Astrocyte (in vitro differentiated cells and primary cell): ENCODE measurements at regions not wholly inside any gene's neighbourhood (a gene's known extent, or its start where the extent isn't known, plus 50 kb on each side); places are given as distances from the start of the nearest gene placed in this dataset.

Experiments used
- DNase-seq: peaks from one replicate; pipeline ENCODE4 v3.0.0-alpha.2; 2010; ENCODE audit warnings: low read depth
- FAIRE-seq: peaks from 2 replicates; lab custom pipeline; 2011; peaks lifted over from hg19 to GRCh38; lab: Jason Lieb, UNC
- H2AFZ ChIP-seq: 2 replicates; pipeline ENCODE4 v1.6.0; 2012; ENCODE audit warnings: low read depth, low read length, inconsistent platforms
- H3K27ac ChIP-seq: 2 replicates; pipeline ENCODE4 v1.5.1; 2011; ENCODE audit warnings: low read depth, low read length, inconsistent platforms
- H3K27me3 ChIP-seq: 2 replicates; pipeline ENCODE4 v1.6.0; 2011; ENCODE audit warnings: low read length, inconsistent platforms; ENCODE audit not compliant: insufficient read depth
- H3K36me3 ChIP-seq: 2 replicates; pipeline ENCODE4 v1.5.1; 2011; ENCODE audit warnings: low read length, inconsistent platforms; ENCODE audit not compliant: insufficient read depth
- H3K4me1 ChIP-seq: 2 replicates; pipeline ENCODE4 v1.5.1; 2011; ENCODE audit warnings: low read length, inconsistent platforms; ENCODE audit not compliant: insufficient read depth
- H3K4me2 ChIP-seq: 2 replicates; pipeline ENCODE4 v1.6.0; 2012; ENCODE audit warnings: low read length, inconsistent platforms
- H3K4me3 ChIP-seq: 2 replicates; pipeline ENCODE4 v1.5.1; 2011; ENCODE audit warnings: low read depth, mild to moderate bottlenecking, low read length, inconsistent platforms; ENCODE audit not compliant: insufficient read depth
- H3K79me2 ChIP-seq: 2 replicates; pipeline ENCODE4 v1.6.0; 2012; ENCODE audit warnings: mild to moderate bottlenecking, low read length, inconsistent platforms; ENCODE audit not compliant: insufficient read depth
- H3K9ac ChIP-seq: 2 replicates; pipeline ENCODE4 v1.6.0; 2012; ENCODE audit warnings: mild to moderate bottlenecking, low read length, inconsistent platforms
- H3K9me3 ChIP-seq: 2 replicates; pipeline ENCODE4 v1.5.1; 2012; ENCODE audit warnings: low read depth, mild to moderate bottlenecking, low read length, inconsistent platforms; ENCODE audit not compliant: insufficient read depth
- H4K20me1 ChIP-seq: 2 replicates; pipeline ENCODE4 v1.6.0; 2012; ENCODE audit warnings: low read length, inconsistent platforms; ENCODE audit not compliant: insufficient read depth
- H3K27ac Mint-ChIP-seq: one replicate; pipeline ENCODE4 v1.8.0; 2021; ENCODE audit warnings: mild to moderate bottlenecking, mixed read lengths; ENCODE audit not compliant: unreplicated experiment
- H3K27me3 Mint-ChIP-seq: one replicate; pipeline ENCODE4 v1.8.0; 2021; ENCODE audit warnings: low read depth, mixed read lengths; ENCODE audit not compliant: unreplicated experiment
- H3K36me3 Mint-ChIP-seq: one replicate; pipeline ENCODE4 v1.8.0; 2021; ENCODE audit warnings: low read depth, mixed read lengths; ENCODE audit not compliant: unreplicated experiment
- H3K4me1 Mint-ChIP-seq: one replicate; pipeline ENCODE4 v1.8.0; 2021; ENCODE audit warnings: low read depth, mixed read lengths; ENCODE audit not compliant: unreplicated experiment
- H3K4me3 Mint-ChIP-seq: one replicate; pipeline ENCODE4 v1.8.0; 2021; ENCODE audit warnings: mild to moderate bottlenecking, moderate library complexity, mixed read lengths; ENCODE audit not compliant: unreplicated experiment
- H3K9me3 Mint-ChIP-seq: one replicate; pipeline ENCODE4 v1.8.0; 2021; ENCODE audit warnings: mild to moderate bottlenecking, mixed read lengths; ENCODE audit not compliant: unreplicated experiment
- EZH2 ChIP-seq: IDR thresholded peaks from 2 replicates; pipeline ENCODE4 v1.6.1; 2012; ENCODE audit warnings: mild to moderate bottlenecking, low read length, inconsistent platforms; ENCODE audit not compliant: insufficient read depth
- TF ChIP-seq, protein P1 (sequence below): IDR thresholded peaks from 2 replicates; pipeline ENCODE4 v1.5.1; 2011; ENCODE audit warnings: low read depth, mild to moderate bottlenecking, inconsistent platforms, low read length, moderate library complexity; ENCODE audit not compliant: insufficient read depth

DNA sequence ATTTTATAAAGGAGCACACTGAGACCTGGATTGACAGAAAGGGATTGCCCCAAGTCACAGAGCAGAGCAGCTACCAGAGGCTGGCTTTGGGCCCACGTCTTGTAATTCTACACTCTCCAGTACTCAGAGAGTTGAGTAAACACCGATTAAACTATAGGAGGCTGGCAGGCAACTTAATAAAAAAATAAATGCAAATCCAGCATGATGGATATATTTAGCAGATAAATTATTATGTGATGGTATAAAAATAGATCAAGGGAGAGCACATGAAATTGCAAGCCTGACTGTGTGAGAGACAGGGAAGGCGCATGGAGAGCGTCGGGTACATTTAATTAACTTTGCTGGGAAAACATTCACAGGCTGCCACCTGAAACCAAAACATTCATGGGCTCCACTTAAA, 87.7 kb upstream of the CCL2 start:
- Histone ChIP-seq H3K79me2 (no peaks in the 10 kb centered on the region), H4K20me1 (no peaks in the 10 kb centered on the region), H3K36me3 (no peaks in the 10 kb centered on the region), H3K27me3 (peaks cover 7% of the 10 kb centered on the region), H3K4me2 (no peak overlapping the region), H3K27ac (no peak overlapping the region), H2AFZ (no peak overlapping the region), H3K4me1 (no peaks in the 10 kb centered on the region), H3K9me3 (no peaks in the 10 kb centered on the region), H3K9ac (no peak overlapping the region), H3K4me3 (no peak overlapping the region)
- DNase-seq (no peak), FAIRE-seq (no peak)
- Mint-ChIP-seq H3K36me3 (no peaks in the 10 kb centered on the region), H3K4me3 (no peak overlapping the region), H3K27ac (no peak overlapping the region), H3K9me3 (no peaks in the 10 kb centered on the region), H3K4me1 (peaks cover 5% of the 10 kb centered on the region), H3K27me3 (peaks cover 21% of the 10 kb centered on the region)
- TF ChIP-seq EZH2: no peak
- TF ChIP-seq, protein P1, sequence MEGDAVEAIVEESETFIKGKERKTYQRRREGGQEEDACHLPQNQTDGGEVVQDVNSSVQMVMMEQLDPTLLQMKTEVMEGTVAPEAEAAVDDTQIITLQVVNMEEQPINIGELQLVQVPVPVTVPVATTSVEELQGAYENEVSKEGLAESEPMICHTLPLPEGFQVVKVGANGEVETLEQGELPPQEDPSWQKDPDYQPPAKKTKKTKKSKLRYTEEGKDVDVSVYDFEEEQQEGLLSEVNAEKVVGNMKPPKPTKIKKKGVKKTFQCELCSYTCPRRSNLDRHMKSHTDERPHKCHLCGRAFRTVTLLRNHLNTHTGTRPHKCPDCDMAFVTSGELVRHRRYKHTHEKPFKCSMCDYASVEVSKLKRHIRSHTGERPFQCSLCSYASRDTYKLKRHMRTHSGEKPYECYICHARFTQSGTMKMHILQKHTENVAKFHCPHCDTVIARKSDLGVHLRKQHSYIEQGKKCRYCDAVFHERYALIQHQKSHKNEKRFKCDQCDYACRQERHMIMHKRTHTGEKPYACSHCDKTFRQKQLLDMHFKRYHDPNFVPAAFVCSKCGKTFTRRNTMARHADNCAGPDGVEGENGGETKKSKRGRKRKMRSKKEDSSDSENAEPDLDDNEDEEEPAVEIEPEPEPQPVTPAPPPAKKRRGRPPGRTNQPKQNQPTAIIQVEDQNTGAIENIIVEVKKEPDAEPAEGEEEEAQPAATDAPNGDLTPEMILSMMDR: no peak

DNA sequence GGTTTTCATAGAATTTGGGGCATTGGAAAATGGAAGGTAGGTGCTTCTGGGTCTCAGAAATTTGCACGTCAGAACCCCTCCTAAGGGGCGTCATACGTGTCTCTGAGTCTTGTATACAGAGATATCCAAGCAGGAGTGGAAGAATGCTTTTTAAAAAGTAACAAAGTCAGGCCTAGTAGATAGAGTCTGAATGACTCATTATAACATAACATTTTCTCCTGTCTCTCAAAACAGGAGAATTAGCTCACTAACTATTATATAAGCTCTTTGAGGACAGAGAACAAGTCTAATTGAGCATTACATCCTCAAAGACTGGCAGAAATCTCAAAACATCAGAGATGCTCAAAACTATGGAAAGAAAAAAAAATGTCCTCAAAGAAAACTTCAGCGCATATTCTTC, 86.1 kb upstream of the CCL2 start:
- no peak overlapping the region for H3K27ac Mint-ChIP-seq
- H3K9me3 Mint-ChIP-seq: no peaks in the 10 kb centered on the region
- DNase-seq (no peak), FAIRE-seq (no peak)
- H3K36me3 Mint-ChIP-seq: no peaks in the 10 kb centered on the region
- peaks cover 5% of the 10 kb centered on the region for H3K4me1 Mint-ChIP-seq
- TF ChIP-seq EZH2: no peak
- TF ChIP-seq, protein P1: no peak
- Histone ChIP-seq H2AFZ (no peak overlapping the region), H3K9me3 (no peaks in the 10 kb centered on the region), H3K9ac (no peak overlapping the region), H3K27ac (no peak overlapping the region), H3K4me2 (no peak overlapping the region), H3K36me3 (no peaks in the 10 kb centered on the region), H3K27me3 (peaks cover 7% of the 10 kb centered on the region), H4K20me1 (no peaks in the 10 kb centered on the region), H3K4me1 (no peaks in the 10 kb centered on the region), H3K4me3 (no peak overlapping the region), H3K79me2 (no peaks in the 10 kb centered on the region)
- no peak overlapping the region for H3K4me3 Mint-ChIP-seq
- H3K27me3 Mint-ChIP-seq: peaks cover 17% of the 10 kb centered on the region

DNA sequence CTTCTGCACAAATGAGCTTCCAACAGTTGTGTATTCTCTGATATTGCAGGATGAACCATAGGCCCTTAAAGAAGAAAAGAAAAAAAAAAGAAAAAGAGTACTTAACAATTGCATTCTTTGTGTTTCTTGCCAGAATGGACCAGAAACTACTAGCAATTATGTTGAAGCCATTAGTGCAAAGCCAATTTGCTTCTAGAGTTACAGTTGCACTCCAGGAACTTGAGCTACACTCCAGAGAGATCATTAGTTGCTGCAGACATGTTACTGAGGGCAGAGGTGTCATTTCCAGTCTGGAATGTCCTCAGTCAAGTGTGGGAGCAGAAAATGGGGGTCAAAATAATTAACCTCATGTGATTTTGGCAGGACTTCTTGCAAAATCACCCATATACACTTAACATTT, 85.6 kb upstream of the CCL2 start:
- no peaks in the 10 kb centered on the region for H3K9me3 ChIP-seq
- H3K4me3 ChIP-seq: no peak overlapping the region
- H3K27me3 ChIP-seq: peaks cover 7% of the 10 kb centered on the region
- no peaks in the 10 kb centered on the region for H3K4me1 ChIP-seq
- no peak overlapping the region for H3K27ac Mint-ChIP-seq
- H3K27ac ChIP-seq: no peak overlapping the region
- no peaks in the 10 kb centered on the region for H4K20me1 ChIP-seq
- no peaks in the 10 kb centered on the region for H3K9me3 Mint-ChIP-seq
- H3K27me3 Mint-ChIP-seq: peaks cover 15% of the 10 kb centered on the region
- DNase-seq (no peak), FAIRE-seq (no peak)
- no peak overlapping the region for H2AFZ ChIP-seq
- peaks cover 5% of the 10 kb centered on the region for H3K4me1 Mint-ChIP-seq
- no peaks in the 10 kb centered on the region for H3K36me3 Mint-ChIP-seq
- no peak overlapping the region for H3K4me3 Mint-ChIP-seq
- H3K9ac ChIP-seq: no peak overlapping the region
- TF ChIP-seq EZH2: no peak
- TF ChIP-seq, protein P1: no peak
- no peaks in the 10 kb centered on the region for H3K36me3 ChIP-seq
- H3K79me2 ChIP-seq: no peaks in the 10 kb centered on the region
- H3K4me2 ChIP-seq: no peak overlapping the region
